Muscle layer of duodenum (tissue), 2 donors: ENCODE measurements at regions not wholly inside any gene's neighbourhood (a gene's known extent, or its start where the extent isn't known, plus 50 kb on each side); places are given as distances from the start of the nearest gene placed in this dataset.

Experiments used
- H3K27ac ChIP-seq: one replicate; pipeline ENCODE4 v1.7.0; 2013; ENCODE audit warnings: mild to moderate bottlenecking, low read length
- H3K27me3 ChIP-seq: one replicate; pipeline ENCODE4 v1.7.0; 2013; ENCODE audit warnings: low read depth, mild to moderate bottlenecking, control low read depth, low read length
- H3K36me3 ChIP-seq, 2 donors: one replicate each; pipeline ENCODE4 v1.7.0; 2013; ENCODE audit warnings: low read length in 2 of 2, control low read depth in 1 of 2, mild to moderate bottlenecking in 1 of 2; ENCODE audit not compliant: insufficient read depth in 2 of 2, control insufficient read depth in 1 of 2
- H3K4me1 ChIP-seq, 2 donors: one replicate each; pipeline ENCODE4 v1.7.0; 2013; ENCODE audit warnings: low read length in 2 of 2, mild to moderate bottlenecking in 2 of 2, control low read depth in 1 of 2, moderate library complexity in 1 of 2; ENCODE audit not compliant: insufficient read depth in 2 of 2, control insufficient read depth in 1 of 2
- H3K4me3 ChIP-seq, 2 donors: one replicate each; pipeline ENCODE4 v1.7.0; 2013; ENCODE audit warnings: low read length in 2 of 2, low read depth in 1 of 2, mild to moderate bottlenecking in 1 of 2
- H3K9me3 ChIP-seq, 2 donors: one replicate each; pipeline ENCODE4 v1.7.0; 2013; ENCODE audit warnings: low read length in 2 of 2, control low read depth in 1 of 2, mild to moderate bottlenecking in 1 of 2; ENCODE audit not compliant: control insufficient read depth in 1 of 2
- donor health status: healthy.

DNA sequence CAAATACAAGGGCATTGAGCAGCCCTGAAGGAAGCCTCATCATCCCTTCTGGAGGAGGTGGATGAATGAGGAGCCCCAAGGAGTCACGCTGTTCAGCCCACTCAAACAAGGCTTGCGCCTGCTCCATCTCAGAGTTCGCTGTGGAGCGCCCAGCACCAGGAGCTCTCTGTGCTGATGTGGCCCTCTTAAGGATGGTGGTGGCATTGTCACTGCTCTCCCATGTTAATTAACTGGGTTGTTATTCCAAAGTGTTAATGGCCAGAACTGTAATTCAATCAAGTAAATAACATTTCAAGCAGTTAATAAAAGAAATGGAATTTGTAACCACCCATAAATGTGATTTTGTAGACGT, 726.0 kb upstream of the RAB6C start:
- Histone ChIP-seq H3K27ac (no peak overlapping the region), H3K36me3 (no peaks in the 10 kb centered on the region), H3K27me3 (no peaks in the 10 kb centered on the region), H3K4me3 (no peak overlapping the region), H3K4me1 (no peaks in the 10 kb centered on the region), H3K9me3 (peaks cover 0 to 7% of the 10 kb centered on the region in 2 donors)

- H3K4me3 ChIP-seq = no peak overlapping the region
- H3K27me3 ChIP-seq = no peaks in the 10 kb centered on the region
- no peaks in the 10 kb centered on the region for H3K36me3 ChIP-seq
- no peak overlapping the region for H3K27ac ChIP-seq
- H3K4me1 ChIP-seq = no peaks in the 10 kb centered on the region
- H3K9me3 ChIP-seq = peaks cover 7 to 15% of the 10 kb centered on the region in 2 donors
These were observed 724.7 kb upstream of the RAB6C start for GRCh38 chr2:129254718-129255117.

DNA sequence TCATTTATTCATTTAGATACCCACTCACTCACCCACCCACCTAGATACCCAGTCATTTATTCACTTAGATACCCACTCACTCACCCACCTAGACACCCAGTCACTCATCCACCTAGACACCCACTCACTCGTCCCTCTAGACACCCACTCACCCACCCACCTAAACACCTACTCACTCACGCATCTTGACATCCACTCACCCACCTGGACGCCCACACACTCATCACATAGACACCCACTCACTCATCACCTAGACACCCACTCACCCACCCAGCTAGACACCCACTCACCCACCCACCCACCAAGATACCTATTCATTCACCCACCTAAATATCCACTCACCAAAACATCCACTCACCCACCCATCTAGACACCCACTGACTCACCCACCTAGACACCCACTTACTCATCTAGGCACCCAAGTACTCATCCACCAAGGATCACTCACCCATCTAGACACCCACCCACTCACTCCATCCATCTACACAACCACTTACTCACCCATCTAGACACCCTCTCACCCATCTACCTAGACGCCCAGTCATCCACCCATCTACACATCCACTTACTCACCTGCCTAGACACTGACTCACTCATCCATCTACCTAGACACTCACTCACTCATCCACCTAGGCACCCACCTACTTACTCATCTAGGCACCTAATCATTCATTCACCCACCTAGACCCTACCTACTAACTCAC, 723.7 kb upstream of the RAB6C start:
- H3K27me3 ChIP-seq = no peaks in the 10 kb centered on the region
- H3K4me3 ChIP-seq = no peak overlapping the region
- no peaks in the 10 kb centered on the region for H3K4me1 ChIP-seq
- H3K36me3 ChIP-seq = no peaks in the 10 kb centered on the region
- no peak overlapping the region for H3K27ac ChIP-seq
- peaks cover 7 to 15% of the 10 kb centered on the region in 2 donors for H3K9me3 ChIP-seq

DNA sequence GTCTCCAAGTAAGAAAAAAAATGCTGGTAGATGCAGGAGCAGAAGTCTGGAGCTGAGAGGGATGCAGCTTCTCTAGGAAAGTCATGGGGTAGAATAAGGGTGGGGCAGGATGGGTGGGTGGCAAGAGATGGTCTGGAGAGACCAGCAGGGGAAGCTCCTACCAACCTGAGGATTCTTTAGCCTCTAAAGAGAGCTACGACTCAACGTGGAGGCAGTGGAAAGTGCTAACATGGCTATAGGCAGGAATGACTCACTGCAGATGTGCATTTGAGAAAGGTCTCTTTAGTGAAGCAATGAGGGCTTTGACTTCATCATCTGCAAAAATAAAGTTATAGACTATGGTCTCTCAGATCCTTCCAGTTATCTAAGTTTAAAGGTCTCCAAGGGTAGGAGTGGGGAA, 722.8 kb upstream of the RAB6C start:
- Histone ChIP-seq H3K4me3 (no peak overlapping the region), H3K27me3 (no peaks in the 10 kb centered on the region), H3K9me3 (peaks cover 7 to 15% of the 10 kb centered on the region in 2 donors), H3K27ac (no peak overlapping the region), H3K4me1 (no peaks in the 10 kb centered on the region), H3K36me3 (no peaks in the 10 kb centered on the region)

DNA sequence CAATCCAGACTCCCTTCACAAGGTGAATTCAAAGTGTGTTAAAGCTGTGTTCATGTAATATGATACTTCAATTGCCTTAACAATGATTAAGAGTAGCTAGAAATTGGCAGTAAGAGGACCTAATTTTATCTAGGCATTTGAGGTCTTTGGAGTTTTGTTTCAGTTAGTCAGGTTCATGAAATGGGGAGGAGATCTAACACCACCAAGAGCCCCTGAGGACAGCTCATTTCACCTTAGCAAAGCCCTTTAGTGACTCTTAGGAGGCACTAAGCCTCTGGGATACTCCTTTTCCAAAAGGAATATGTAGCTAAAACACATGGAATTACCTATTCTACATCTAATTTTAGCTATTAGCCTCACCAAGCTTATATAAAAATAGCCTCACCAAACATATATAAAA, 716.5 kb upstream of the RAB6C start:
- Histone ChIP-seq H3K36me3 (no peaks in the 10 kb centered on the region), H3K27ac (no peak overlapping the region)

DNA sequence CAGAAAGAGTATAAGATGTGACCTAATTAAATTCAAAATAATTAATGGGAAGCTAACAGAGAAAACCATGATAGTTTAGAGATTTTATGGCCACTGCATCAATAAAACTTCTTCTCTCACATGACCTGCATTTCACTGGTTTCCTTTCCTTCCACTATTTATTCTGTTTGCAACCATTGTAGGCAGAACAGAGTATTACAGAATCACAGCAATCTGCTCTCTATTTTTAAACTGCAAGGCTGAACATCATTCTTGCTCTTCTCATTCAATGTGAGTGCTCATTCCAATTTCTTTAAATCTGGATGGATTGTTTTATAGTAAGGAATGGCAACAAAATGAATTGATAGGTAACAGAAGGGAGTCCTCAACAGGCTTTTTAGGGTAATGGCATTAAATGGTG, 715.5 kb upstream of the RAB6C start:
- H3K27ac ChIP-seq = no peak overlapping the region
- H3K4me3 ChIP-seq = no peak overlapping the region
- no peaks in the 10 kb centered on the region for H3K4me1 ChIP-seq
- H3K36me3 ChIP-seq = no peaks in the 10 kb centered on the region
- H3K9me3 ChIP-seq = peaks cover 9 to 14% of the 10 kb centered on the region in 2 donors
- H3K27me3 ChIP-seq = no peaks in the 10 kb centered on the region

More for the DNA sequence above, 716.5 kb upstream of the RAB6C start:
- Histone ChIP-seq H3K27me3 (no peaks in the 10 kb centered on the region), H3K4me3 (no peak overlapping the region), H3K4me1 (no peaks in the 10 kb centered on the region), H3K9me3 (peaks cover 10 to 16% of the 10 kb centered on the region in 2 donors)

DNA sequence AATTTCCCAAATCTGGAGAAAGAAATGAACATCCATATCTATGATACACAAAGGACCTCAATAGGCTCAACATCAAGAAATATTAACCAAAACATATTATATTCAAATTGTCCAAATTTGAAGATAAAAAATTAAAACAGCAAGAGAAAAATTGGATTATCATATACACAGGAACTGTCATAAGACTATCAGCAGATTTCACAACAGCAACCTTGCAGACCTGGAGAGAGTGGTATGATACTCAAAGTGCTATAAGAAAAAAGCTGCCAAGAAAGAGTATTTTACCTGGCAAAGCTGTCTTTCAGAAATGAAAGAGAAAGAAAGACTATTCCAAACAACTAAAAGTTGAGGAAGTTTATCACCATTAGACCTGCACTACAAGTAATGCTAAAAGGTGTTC, 711.9 kb upstream of the RAB6C start:
- no peaks in the 10 kb centered on the region for H3K27me3 ChIP-seq
- peaks cover 3 to 11% of the 10 kb centered on the region in 2 donors for H3K9me3 ChIP-seq
- no peak overlapping the region for H3K4me3 ChIP-seq
- no peak overlapping the region for H3K27ac ChIP-seq
- H3K36me3 ChIP-seq = no peaks in the 10 kb centered on the region
- no peaks in the 10 kb centered on the region for H3K4me1 ChIP-seq

DNA sequence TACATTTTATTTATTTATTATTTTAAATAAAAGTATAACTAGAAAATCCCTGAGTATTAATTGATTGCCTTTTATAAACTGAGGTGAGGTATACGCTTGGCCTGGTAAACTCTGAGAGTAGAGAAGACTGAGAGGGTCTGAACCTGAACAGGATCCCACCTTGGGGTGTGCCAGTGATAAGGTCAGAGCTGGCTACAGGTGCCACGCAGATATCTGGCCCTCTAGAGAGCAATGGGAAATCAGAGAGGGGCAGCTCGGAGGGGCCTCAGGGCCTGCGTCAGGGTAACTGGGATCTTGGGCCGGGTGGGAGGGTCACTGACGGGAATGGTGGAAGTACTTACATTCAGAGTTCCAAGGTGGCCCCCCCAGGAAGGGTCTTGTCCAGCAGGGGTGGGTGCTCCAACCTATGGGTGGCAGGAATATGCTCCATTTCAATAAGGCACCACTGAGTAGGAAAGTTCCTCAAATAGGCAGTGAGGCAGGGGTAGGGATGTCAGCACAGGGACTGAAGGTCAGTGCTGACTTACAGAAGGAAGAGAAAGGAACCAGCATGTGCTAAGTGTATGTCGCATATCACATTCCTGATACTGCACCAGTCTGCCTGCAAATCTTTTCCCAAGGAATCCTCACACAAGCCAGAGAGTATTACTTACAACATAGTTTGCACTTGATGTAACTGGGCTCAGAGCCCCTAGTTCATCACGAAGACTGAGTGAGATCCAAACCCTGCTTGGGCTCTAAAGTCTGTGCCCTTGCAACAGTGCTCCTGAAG, 706.0 kb upstream of the RAB6C start:
- peaks cover 0 to 5% of the 10 kb centered on the region in 2 donors for H3K9me3 ChIP-seq
- H3K4me3 ChIP-seq = no peak overlapping the region
- no peaks in the 10 kb centered on the region for H3K36me3 ChIP-seq
- no peaks in the 10 kb centered on the region for H3K4me1 ChIP-seq
- H3K27ac ChIP-seq = no peak overlapping the region
- no peaks in the 10 kb centered on the region for H3K27me3 ChIP-seq

- H3K36me3 ChIP-seq = no peaks in the 10 kb centered on the region
- no peaks in the 10 kb centered on the region for H3K27me3 ChIP-seq
- no peak overlapping the region for H3K27ac ChIP-seq
- no peaks in the 10 kb centered on the region for H3K4me1 ChIP-seq
- no peak overlapping the region for H3K4me3 ChIP-seq
- H3K9me3 ChIP-seq = peaks cover 0 to 2% of the 10 kb centered on the region in 2 donors
These were observed 705.4 kb upstream of the RAB6C start for GRCh38 chr2:129274038-129274415.

DNA sequence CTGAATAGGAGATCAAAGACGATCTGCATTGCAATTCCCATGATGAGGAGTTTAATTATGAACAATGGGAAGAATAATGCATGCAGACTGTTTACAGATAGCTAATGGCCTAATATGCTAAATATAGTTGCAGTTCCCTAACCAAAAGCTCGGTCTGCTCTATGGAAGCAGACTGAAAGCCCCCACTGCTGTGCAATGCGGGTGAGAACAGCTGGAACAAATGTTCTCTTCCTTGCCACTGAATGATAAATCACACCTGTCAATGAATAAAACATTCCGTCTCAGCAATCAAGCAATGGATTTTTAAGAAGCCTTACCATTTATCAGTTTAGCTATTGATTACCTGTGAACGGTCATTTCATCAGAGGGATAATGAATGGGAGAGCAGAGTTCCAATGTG, 704.5 kb upstream of the RAB6C start:
- H3K4me1 ChIP-seq = no peaks in the 10 kb centered on the region
- no peak overlapping the region for H3K27ac ChIP-seq
- H3K4me3 ChIP-seq = no peak overlapping the region
- no peaks in the 10 kb centered on the region for H3K27me3 ChIP-seq
- H3K9me3 ChIP-seq = peaks cover 0 to 2% of the 10 kb centered on the region in 2 donors
- no peaks in the 10 kb centered on the region for H3K36me3 ChIP-seq

GRCh38 chr2:129275706-129276105, 703.8 kb upstream of the RAB6C start:
- Histone ChIP-seq H3K36me3 (no peaks in the 10 kb centered on the region), H3K9me3 (no peaks in the 10 kb centered on the region), H3K27me3 (no peaks in the 10 kb centered on the region), H3K4me1 (no peaks in the 10 kb centered on the region), H3K4me3 (no peak overlapping the region), H3K27ac (no peak overlapping the region)
